ENCODE measurements at regions not wholly inside any gene's neighbourhood (a gene's known extent, or its start where the extent isn't known, plus 50 kb on each side); places are given as distances from the start of the nearest gene placed in this dataset.

- TF ChIP-seq CTCF (IDR thresholded peaks at IDR 0.05; ENCODE audit: low read length) (no peak), EZH2 (optimal IDR thresholded peaks at IDR 0.05; ENCODE audit: low read depth, low read length) (no peak)
These were observed 207.8 kb downstream of the FAT4 start for GRCh38 chr4:125522588-125522987.
